ENCODE measurements at regions not wholly inside any gene's neighbourhood (a gene's known extent, or its start where the extent isn't known, plus 50 kb on each side); places are given as distances from the start of the nearest gene placed in this dataset.

DNA sequence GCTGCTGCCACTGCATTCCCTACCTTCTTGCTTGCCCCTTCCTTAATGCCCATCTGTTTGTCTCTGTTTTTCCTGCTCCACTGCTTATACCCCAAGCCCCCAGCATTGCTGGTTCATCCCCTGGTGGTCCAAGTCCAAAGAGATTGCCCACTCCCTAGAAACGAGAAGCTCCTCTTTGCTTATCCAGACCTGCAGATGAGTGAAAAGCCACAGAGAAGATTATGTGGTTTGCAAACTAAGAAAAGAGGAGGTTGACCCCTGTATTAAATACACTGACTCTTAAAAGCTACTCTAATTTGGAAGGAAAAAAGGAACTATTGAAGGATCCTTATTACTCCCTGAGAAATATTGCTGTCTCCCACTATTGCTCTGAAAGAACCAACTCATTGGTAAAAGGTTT lies 146.8 kb upstream of the RAB4A start:
- Histone ChIP-seq H3K36me3 (ENCODE audit: control insufficient read depth, insufficient read depth, low read length) (no peaks in the 10 kb centered on the region), H3K27ac (ENCODE audit: low read length) (no peak overlapping the region), H3K4me3 (ENCODE audit: low read depth in 2 of 2, low read length in 2 of 2) (no peak overlapping the region), H3K27me3 (ENCODE audit: control insufficient read depth, insufficient read depth, low read length) (peaks cover 2% of the 10 kb centered on the region; the same call in 1 of the 2 replicates), H3K9me3 (ENCODE audit: control insufficient read depth, insufficient read depth, low read depth, low read length) (no peaks in the 10 kb centered on the region), H3K4me1 (ENCODE audit: control insufficient read depth, insufficient read depth, low read length) (no peaks in the 10 kb centered on the region)
- no TSS peak for BruUV-seq (replicated peaks)
- intact Hi-C loops (cut with micrococcal nuclease; ENCODE audit: unreplicated experiment) (no loop called here), in situ Hi-C loops (cut with HindIII; ENCODE audit: low pct_unique_long_range_greater_than_20kb, low sequenced_read_pairs) (no loop called here)
- ChIA-PET POLR2A (no interaction called here), CTCF (interaction anchor here (0.6 kb wide), 1 partner anchor 461 kb away, joined by 8 read pairs; no protein-coding TSS in a partner anchor)
- DNase-seq (ENCODE audit: low read depth, low spot score), result no peak
- TF ChIP-seq, protein P1, sequence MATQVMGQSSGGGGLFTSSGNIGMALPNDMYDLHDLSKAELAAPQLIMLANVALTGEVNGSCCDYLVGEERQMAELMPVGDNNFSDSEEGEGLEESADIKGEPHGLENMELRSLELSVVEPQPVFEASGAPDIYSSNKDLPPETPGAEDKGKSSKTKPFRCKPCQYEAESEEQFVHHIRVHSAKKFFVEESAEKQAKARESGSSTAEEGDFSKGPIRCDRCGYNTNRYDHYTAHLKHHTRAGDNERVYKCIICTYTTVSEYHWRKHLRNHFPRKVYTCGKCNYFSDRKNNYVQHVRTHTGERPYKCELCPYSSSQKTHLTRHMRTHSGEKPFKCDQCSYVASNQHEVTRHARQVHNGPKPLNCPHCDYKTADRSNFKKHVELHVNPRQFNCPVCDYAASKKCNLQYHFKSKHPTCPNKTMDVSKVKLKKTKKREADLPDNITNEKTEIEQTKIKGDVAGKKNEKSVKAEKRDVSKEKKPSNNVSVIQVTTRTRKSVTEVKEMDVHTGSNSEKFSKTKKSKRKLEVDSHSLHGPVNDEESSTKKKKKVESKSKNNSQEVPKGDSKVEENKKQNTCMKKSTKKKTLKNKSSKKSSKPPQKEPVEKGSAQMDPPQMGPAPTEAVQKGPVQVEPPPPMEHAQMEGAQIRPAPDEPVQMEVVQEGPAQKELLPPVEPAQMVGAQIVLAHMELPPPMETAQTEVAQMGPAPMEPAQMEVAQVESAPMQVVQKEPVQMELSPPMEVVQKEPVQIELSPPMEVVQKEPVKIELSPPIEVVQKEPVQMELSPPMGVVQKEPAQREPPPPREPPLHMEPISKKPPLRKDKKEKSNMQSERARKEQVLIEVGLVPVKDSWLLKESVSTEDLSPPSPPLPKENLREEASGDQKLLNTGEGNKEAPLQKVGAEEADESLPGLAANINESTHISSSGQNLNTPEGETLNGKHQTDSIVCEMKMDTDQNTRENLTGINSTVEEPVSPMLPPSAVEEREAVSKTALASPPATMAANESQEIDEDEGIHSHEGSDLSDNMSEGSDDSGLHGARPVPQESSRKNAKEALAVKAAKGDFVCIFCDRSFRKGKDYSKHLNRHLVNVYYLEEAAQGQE (IDR thresholded peaks at IDR 0.05; ENCODE audit: insufficient read depth in 1 of 2, low read depth in 2 of 2, low read length in 1 of 2), result no peak
- TF ChIP-seq POLR2AphosphoS5 (IDR thresholded peaks at IDR 0.05; ENCODE audit: low read depth, low read length) (no peak), SIN3A (IDR thresholded peaks at IDR 0.05; ENCODE audit: borderline replicate concordance, insufficient read depth, low read depth, low read length) (no peak), TCF7L2 (IDR thresholded peaks at IDR 0.05; ENCODE audit: low read depth, low read length) (no peak)
- TF ChIP-seq, protein P2, sequence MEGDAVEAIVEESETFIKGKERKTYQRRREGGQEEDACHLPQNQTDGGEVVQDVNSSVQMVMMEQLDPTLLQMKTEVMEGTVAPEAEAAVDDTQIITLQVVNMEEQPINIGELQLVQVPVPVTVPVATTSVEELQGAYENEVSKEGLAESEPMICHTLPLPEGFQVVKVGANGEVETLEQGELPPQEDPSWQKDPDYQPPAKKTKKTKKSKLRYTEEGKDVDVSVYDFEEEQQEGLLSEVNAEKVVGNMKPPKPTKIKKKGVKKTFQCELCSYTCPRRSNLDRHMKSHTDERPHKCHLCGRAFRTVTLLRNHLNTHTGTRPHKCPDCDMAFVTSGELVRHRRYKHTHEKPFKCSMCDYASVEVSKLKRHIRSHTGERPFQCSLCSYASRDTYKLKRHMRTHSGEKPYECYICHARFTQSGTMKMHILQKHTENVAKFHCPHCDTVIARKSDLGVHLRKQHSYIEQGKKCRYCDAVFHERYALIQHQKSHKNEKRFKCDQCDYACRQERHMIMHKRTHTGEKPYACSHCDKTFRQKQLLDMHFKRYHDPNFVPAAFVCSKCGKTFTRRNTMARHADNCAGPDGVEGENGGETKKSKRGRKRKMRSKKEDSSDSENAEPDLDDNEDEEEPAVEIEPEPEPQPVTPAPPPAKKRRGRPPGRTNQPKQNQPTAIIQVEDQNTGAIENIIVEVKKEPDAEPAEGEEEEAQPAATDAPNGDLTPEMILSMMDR (IDR thresholded peaks at IDR 0.05), result no peak
- no peak for ATAC-seq

DNA sequence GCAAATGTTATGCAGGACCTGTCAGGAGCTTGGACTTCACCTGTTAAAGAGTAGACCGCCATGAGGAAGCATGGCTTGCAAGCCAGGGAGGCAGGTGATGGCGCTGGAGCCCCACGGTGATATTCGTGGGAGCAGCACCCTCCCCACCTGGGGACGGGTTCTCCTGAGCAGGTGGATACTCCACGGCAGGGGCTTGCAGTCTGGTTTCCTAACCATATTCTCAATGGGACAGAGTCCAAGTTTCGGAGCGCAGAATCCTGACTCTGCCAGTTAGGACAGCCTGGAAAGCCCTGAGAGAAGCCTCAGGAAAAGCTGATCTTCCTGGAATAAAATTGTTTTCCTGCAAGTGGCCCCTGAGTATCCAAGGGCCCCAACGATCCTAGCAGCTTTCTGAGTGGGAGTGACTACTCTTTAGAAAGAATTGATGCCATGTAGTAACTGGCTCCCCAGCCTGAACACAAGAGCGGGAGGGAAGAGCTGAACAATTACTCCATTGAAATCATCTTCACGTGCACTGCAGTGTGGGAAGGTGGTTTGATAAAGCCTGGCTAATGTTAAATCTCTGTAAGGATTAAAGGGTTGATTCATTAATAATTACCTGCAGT lies 146.3 kb upstream of the RAB4A start:
- ChIA-PET CTCF (interaction anchor here (0.6 kb wide), 1 partner anchor 461 kb away, joined by 8 read pairs; no protein-coding TSS in a partner anchor), POLR2A (no interaction called here)
- no peak overlapping the region for H3K4me3 ChIP-seq (ENCODE audit: low read depth in 2 of 2, low read length in 2 of 2)
- BruUV-seq (replicated peaks), result no TSS peak
- H3K9me3 ChIP-seq (ENCODE audit: control insufficient read depth, insufficient read depth, low read depth, low read length), result no peaks in the 10 kb centered on the region
- in situ Hi-C loops (cut with HindIII; ENCODE audit: low pct_unique_long_range_greater_than_20kb, low sequenced_read_pairs) (no loop called here), intact Hi-C loops (cut with micrococcal nuclease; ENCODE audit: unreplicated experiment) (no loop called here)
- ATAC-seq, result no peak
- no peak for DNase-seq (ENCODE audit: low read depth, low spot score)
- H3K36me3 ChIP-seq (ENCODE audit: control insufficient read depth, insufficient read depth, low read length), result no peaks in the 10 kb centered on the region
- no peak overlapping the region for H3K27ac ChIP-seq (ENCODE audit: low read length)
- no peaks in the 10 kb centered on the region for H3K4me1 ChIP-seq (ENCODE audit: control insufficient read depth, insufficient read depth, low read length)
- peaks cover 2% of the 10 kb centered on the region; the same call in 1 of the 2 replicates for H3K27me3 ChIP-seq (ENCODE audit: control insufficient read depth, insufficient read depth, low read length)
- TF ChIP-seq POLR2AphosphoS5 (IDR thresholded peaks at IDR 0.05; ENCODE audit: low read depth, low read length) (no peak), TCF7L2 (IDR thresholded peaks at IDR 0.05; ENCODE audit: low read depth, low read length) (no peak), SIN3A (IDR thresholded peaks at IDR 0.05; ENCODE audit: borderline replicate concordance, insufficient read depth, low read depth, low read length) (no peak)
- TF ChIP-seq, protein P1 (IDR thresholded peaks at IDR 0.05; ENCODE audit: insufficient read depth in 1 of 2, low read depth in 2 of 2, low read length in 1 of 2), result no peak
- TF ChIP-seq, protein P2 (IDR thresholded peaks at IDR 0.05), result no peak

Data from Panc1 (cell line).